IPS DF 6.9 (cell line): ENCODE measurements at regions not wholly inside any gene's neighbourhood (a gene's known extent, or its start where the extent isn't known, plus 50 kb on each side); places are given as distances from the start of the nearest gene placed in this dataset.

Experiments
- DNase-seq: peaks from one replicate; pipeline ENCODE4 v3.0.0-alpha.2; 2013; ENCODE audit warnings: low read depth, low spot score
- H3K27ac ChIP-seq: one replicate; pipeline ENCODE4 v1.5.1; 2013; ENCODE audit warnings: low read length, control low read depth
- H3K27me3 ChIP-seq: 2 replicates; pipeline ENCODE4 v1.6.1; 2013; ENCODE audit warnings: mild to moderate bottlenecking, low read length; ENCODE audit not compliant: control insufficient read depth, insufficient read depth
- H3K36me3 ChIP-seq: 2 replicates; pipeline ENCODE4 v1.6.1; 2013; ENCODE audit warnings: low read length; ENCODE audit not compliant: control insufficient read depth, insufficient read depth
- H3K4me1 ChIP-seq: 2 replicates; pipeline ENCODE4 v1.6.1; 2013; ENCODE audit warnings: low read length; ENCODE audit not compliant: control insufficient read depth, insufficient read depth
- H3K4me3 ChIP-seq: 2 replicates; pipeline ENCODE4 v1.5.1; 2013; ENCODE audit warnings: mild to moderate bottlenecking, low read length
- H3K9me3 ChIP-seq: 2 replicates; pipeline ENCODE4 v1.6.1; 2013; ENCODE audit warnings: low read length, inconsistent platforms; ENCODE audit not compliant: control insufficient read depth, insufficient read depth
- WGBS: extraction: QIAGEN DNeasy Blood & Tissue Kit; methylation state at CpG from one replicate; pipeline ENCODE4 v1.1.7; 2013; ENCODE audit warnings: mixed read lengths, missing lambda C conversion rate; ENCODE audit not compliant: insufficient read length, insufficient coverage; 5-methylcytosine and 5-hydroxymethylcytosine counted together

- Histone ChIP-seq H3K27me3 (no peaks in the 10 kb centered on the region), H3K27ac (no peak overlapping the region), H3K9me3 (no peaks in the 10 kb centered on the region), H3K4me1 (no peaks in the 10 kb centered on the region), H3K36me3 (no peaks in the 10 kb centered on the region), H3K4me3 (no peak overlapping the region)
- DNase-seq: no peak
- WGBS: no CpG with 5 or more reads among the region's 4 CpGs
Measured at GRCh38 chrX:129193357-129193756, 329.9 kb downstream of the SMARCA1 start.

GRCh38 chrX:129188231-129188630, 335.1 kb downstream of the SMARCA1 start:
- no CpG with 5 or more reads among the region's 6 CpGs for WGBS
- Histone ChIP-seq H3K4me3 (no peak overlapping the region), H3K36me3 (no peaks in the 10 kb centered on the region)

GRCh38 chrX:129176710-129177109, 346.6 kb downstream of the SMARCA1 start:
- Histone ChIP-seq H3K27me3 (no peaks in the 10 kb centered on the region), H3K27ac (no peak overlapping the region), H3K9me3 (no peaks in the 10 kb centered on the region), H3K4me3 (no peak overlapping the region), H3K36me3 (no peaks in the 10 kb centered on the region), H3K4me1 (no peaks in the 10 kb centered on the region)
- DNase-seq: no peak

More at GRCh38 chrX:129188231-129188630, 335.1 kb downstream of the SMARCA1 start:
- no peaks in the 10 kb centered on the region for H3K9me3 ChIP-seq
- no peaks in the 10 kb centered on the region for H3K4me1 ChIP-seq
- peak; percentile 47 for DNase-seq
- no peak overlapping the region for H3K27ac ChIP-seq
- no peaks in the 10 kb centered on the region for H3K27me3 ChIP-seq

- Histone ChIP-seq H3K27ac (no peak overlapping the region), H3K27me3 (no peaks in the 10 kb centered on the region), H3K4me3 (no peak overlapping the region), H3K4me1 (no peaks in the 10 kb centered on the region), H3K9me3 (no peaks in the 10 kb centered on the region), H3K36me3 (no peaks in the 10 kb centered on the region)
- DNase-seq: no peak
Measured at GRCh38 chrX:129161108-129161507, 362.2 kb downstream of the SMARCA1 start.

GRCh38 chrX:129158505-129158904, 364.8 kb downstream of the SMARCA1 start:
- Histone ChIP-seq H3K4me1 (no peaks in the 10 kb centered on the region), H3K4me3 (no peak overlapping the region), H3K9me3 (no peaks in the 10 kb centered on the region), H3K27ac (no peak overlapping the region), H3K36me3 (no peaks in the 10 kb centered on the region), H3K27me3 (no peaks in the 10 kb centered on the region)
- DNase-seq: no peak
- WGBS: no CpG with 5 or more reads among the region's 2 CpGs

GRCh38 chrX:129145840-129146272, 377.4 kb downstream of the SMARCA1 start:
- no peak for DNase-seq
- H3K27ac ChIP-seq: no peak overlapping the region
- H3K9me3 ChIP-seq: no peaks in the 10 kb centered on the region
- no CpG with 5 or more reads among the region's 5 CpGs for WGBS
- no peaks in the 10 kb centered on the region for H3K4me1 ChIP-seq
- H3K4me3 ChIP-seq: no peak overlapping the region
- H3K27me3 ChIP-seq: no peaks in the 10 kb centered on the region
- no peaks in the 10 kb centered on the region for H3K36me3 ChIP-seq

GRCh38 chrX:129145385-129145784, 377.9 kb downstream of the SMARCA1 start:
- Histone ChIP-seq H3K36me3 (no peaks in the 10 kb centered on the region), H3K27me3 (no peaks in the 10 kb centered on the region), H3K9me3 (no peaks in the 10 kb centered on the region), H3K4me1 (no peaks in the 10 kb centered on the region), H3K27ac (no peak overlapping the region), H3K4me3 (no peak overlapping the region)
- DNase-seq: no peak
- no CpG with 5 or more reads among the region's 2 CpGs for WGBS

GRCh38 chrX:129144172-129145038, 378.9 kb downstream of the SMARCA1 start:
- no peaks in the 10 kb centered on the region for H3K36me3 ChIP-seq
- no peaks in the 10 kb centered on the region for H3K27me3 ChIP-seq
- WGBS: no CpG with 5 or more reads among the region's 6 CpGs
- H3K9me3 ChIP-seq: no peaks in the 10 kb centered on the region
- H3K27ac ChIP-seq: no peak overlapping the region
- H3K4me3 ChIP-seq: no peak overlapping the region
- no peak for DNase-seq
- H3K4me1 ChIP-seq: no peaks in the 10 kb centered on the region

- Histone ChIP-seq H3K4me1 (no peaks in the 10 kb centered on the region), H3K4me3 (no peak overlapping the region), H3K9me3 (no peaks in the 10 kb centered on the region), H3K27ac (no peak overlapping the region), H3K36me3 (no peaks in the 10 kb centered on the region), H3K27me3 (no peaks in the 10 kb centered on the region)
- DNase-seq: no peak
Measured at GRCh38 chrX:129139837-129140598, 383.3 kb downstream of the SMARCA1 start.

GRCh38 chrX:129125122-129125914, 398.0 kb downstream of the SMARCA1 start:
- no peak for DNase-seq
- Histone ChIP-seq H3K4me3 (no peak overlapping the region), H3K4me1 (no peaks in the 10 kb centered on the region), H3K36me3 (no peaks in the 10 kb centered on the region), H3K27me3 (no peaks in the 10 kb centered on the region), H3K27ac (no peak overlapping the region), H3K9me3 (no peaks in the 10 kb centered on the region)
- WGBS: no CpG with 5 or more reads among the region's 6 CpGs
